H1 (cell line): ENCODE measurements at regions not wholly inside any gene's neighbourhood (a gene's known extent, or its start where the extent isn't known, plus 50 kb on each side); places are given as distances from the start of the nearest gene placed in this dataset.

Source experiments
- SIN3A ChIP-seq, 2 experiments: IDR thresholded peaks in 1 of 2; conservative IDR thresholded peaks in 1 of 2; 2 replicates each; pipeline ENCODE4 v1.6.1; 2011 to 2012; ENCODE audit warnings: low read length in 2 of 2, improper control_type of control experiment in 1 of 2, low read depth in 1 of 2, mild to moderate bottlenecking in 1 of 2
- SIRT6 ChIP-seq: IDR thresholded peaks from one replicate; pipeline ENCODE4 v1.7.1; 2012; ENCODE audit warnings: low read length, inconsistent platforms

DNA sequence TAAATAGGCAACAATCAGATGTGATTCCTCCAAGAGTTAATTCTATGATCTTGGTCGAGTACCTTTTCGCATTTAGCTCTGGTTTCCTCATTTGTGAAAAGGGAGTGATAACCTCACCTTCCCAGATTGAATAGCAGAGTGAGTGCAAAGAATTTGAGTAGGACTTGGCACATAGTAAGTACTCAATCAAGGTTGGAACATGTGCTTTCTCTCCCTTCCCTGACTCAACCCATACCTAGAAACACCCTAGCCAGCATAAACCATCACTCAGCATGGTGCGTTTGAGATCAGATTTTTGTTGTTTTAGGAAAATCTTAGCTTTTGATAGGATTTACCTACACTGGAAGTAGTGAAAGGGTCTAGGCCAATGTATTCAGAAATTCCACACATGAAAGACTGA lies 333.4 kb upstream of the NT5E start (continued):
- TF ChIP-seq SIN3A (conservative IDR thresholded peaks at IDR 0.05 in 1 of 2, IDR thresholded peaks at IDR 0.05 in 1 of 2; ENCODE audit: low read depth in 1 of 2, low read length in 2 of 2) (no peak), SIRT6 (no peak)
